PC-3 (cell line): ENCODE measurements at regions not wholly inside any gene's neighbourhood (a gene's known extent, or its start where the extent isn't known, plus 50 kb on each side); places are given as distances from the start of the nearest gene placed in this dataset.

Experiments
- ATAC-seq: fragments of 200-7000 bp; cut with Tn5 transposase; 2 replicates; pipeline ENCODE4 v1.9.1; 2020; ENCODE audit warnings: mild to moderate bottlenecking, moderate library complexity
- BruUV-seq: library from RNA; stranded (reverse); fragments of 400-500 nt; replicated peaks from 2 replicates; lab custom pipeline; 2021; lab: Mats Ljungman, UMichigan
- CTCF ChIA-PET: fragments of 300-600 bp; sonication (Branson Sonifier 250); formaldehyde crosslinking; loops from one replicate; lab custom pipeline; 2022; ENCODE audit warnings: antibody characterized with exemption; lab: Charles Lee
- POLR2A ChIA-PET: fragments of 300-600 bp; sonication (Branson Sonifier 250); formaldehyde crosslinking; loops from one replicate; lab custom pipeline; 2022; ENCODE audit warnings: antibody characterized with exemption; ENCODE audit not compliant: unreplicated experiment; lab: Charles Lee
- DNase-seq: peaks from one replicate; pipeline ENCODE4 v3.0.0-alpha.2; 2015
- H2AFZ ChIP-seq: fragments of 300-600 bp; sonication (generic); 2 replicates; pipeline ENCODE4 v1.6.0; 2016; ENCODE audit warnings: antibody characterized with exemption, low read length
- H3F3A ChIP-seq: fragments of 300-600 bp; sonication (generic); one replicate; pipeline ENCODE4 v1.6.0; 2017; ENCODE audit warnings: antibody characterized with exemption, low read length, control low read depth, mild to moderate bottlenecking; ENCODE audit not compliant: unreplicated experiment
- H3K27ac ChIP-seq: fragments of 300-600 bp; sonication (generic); 2 replicates; pipeline ENCODE4 v1.5.1; 2016; ENCODE audit warnings: mild to moderate bottlenecking, low read length
- H3K27me3 ChIP-seq: fragments of 300-600 bp; sonication (generic); 2 replicates; pipeline ENCODE4 v1.6.1; 2016; ENCODE audit warnings: low read length, mixed read lengths
- H3K36me3 ChIP-seq: fragments of 300-600 bp; sonication (generic); 2 replicates; pipeline ENCODE4 v1.6.1; 2016; ENCODE audit warnings: low read depth, mixed run types, low read length, mixed read lengths
- H3K4me1 ChIP-seq: fragments of 300-600 bp; sonication (generic); 2 replicates; pipeline ENCODE4 v1.5.1; 2016; ENCODE audit warnings: low read length; ENCODE audit not compliant: insufficient read depth
- H3K4me2 ChIP-seq: fragments of 300-600 bp; sonication (generic); 2 replicates; pipeline ENCODE4 v1.6.0; 2016; ENCODE audit warnings: low read length
- H3K4me3 ChIP-seq: fragments of 300-600 bp; sonication (generic); 2 replicates; pipeline ENCODE4 v1.5.1; 2016; ENCODE audit warnings: mild to moderate bottlenecking, low read length, mixed read lengths
- H3K79me2 ChIP-seq: fragments of 300-600 bp; sonication (generic); 2 replicates; pipeline ENCODE4 v1.6.1; 2017; ENCODE audit warnings: low read length, mixed read lengths
- H3K9ac ChIP-seq: fragments of 300-600 bp; sonication (generic); 2 replicates; pipeline ENCODE4 v1.6.0; 2016; ENCODE audit warnings: mild to moderate bottlenecking, low read length
- H3K9me2 ChIP-seq: fragments of 300-600 bp; sonication (generic); replicated peaks from 2 replicates; pipeline ENCODE4 v1.6.1; 2016; ENCODE audit warnings: mixed run types, low read length, mixed read lengths
- H3K9me3 ChIP-seq: fragments of 300-600 bp; sonication (generic); 2 replicates; pipeline ENCODE4 v1.6.1; 2016; ENCODE audit warnings: low read length, mixed read lengths
- H4K20me1 ChIP-seq: fragments of 300-600 bp; sonication (generic); 2 replicates; pipeline ENCODE4 v1.6.1; 2016; ENCODE audit warnings: low read length, mixed read lengths
- EZH2 ChIP-seq: fragments of 300-600 bp; sonication (generic); IDR thresholded peaks from one replicate; pipeline ENCODE4 v1.6.1; 2017; ENCODE audit warnings: antibody characterized with exemption, mild to moderate bottlenecking, low read length; ENCODE audit not compliant: unreplicated experiment
- EZH2phosphoT487 ChIP-seq: fragments of 300-600 bp; sonication (generic); IDR thresholded peaks from 2 replicates; pipeline ENCODE4 v1.6.1; 2018; ENCODE audit warnings: mild to moderate bottlenecking, antibody characterized with exemption, low read length, borderline replicate concordance
- intact Hi-C: fragments of 100-400 bp; cut with micrococcal nuclease; formaldehyde crosslinking; loops from 2 replicates; pipeline ENCODE4 v1.9.0; 2023
- TF ChIP-seq, protein P1 (sequence below): fragments of 300-600 bp; sonication (generic); conservative IDR thresholded peaks from 2 replicates; pipeline ENCODE4 v1.5.1; 2017; ENCODE audit warnings: antibody characterized with exemption, low read depth, mild to moderate bottlenecking, low read length

DNA sequence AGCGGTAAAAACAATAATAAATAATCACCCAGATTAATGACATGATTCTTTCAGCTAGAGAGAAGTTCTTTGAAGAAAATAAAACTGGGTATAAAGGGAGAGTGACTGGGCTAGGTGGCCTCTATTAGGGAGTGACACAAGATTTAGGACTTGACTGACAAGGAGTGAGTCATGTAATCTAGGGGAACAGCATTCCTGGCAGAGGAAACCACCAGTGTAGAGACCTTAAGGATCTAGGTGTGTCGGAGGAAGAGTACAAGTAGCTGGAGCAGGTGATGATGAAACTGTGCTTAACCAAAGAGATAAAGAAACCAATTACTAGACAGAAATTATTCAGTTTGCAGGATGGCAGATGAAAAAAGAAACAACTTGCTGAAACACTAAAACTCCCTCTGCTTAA lies 248.0 kb downstream of the RFC3 start:
- ATAC-seq (peak; percentile 94), DNase-seq (peak; percentile 88)
- Histone ChIP-seq H3K9me3 (no peaks in the 10 kb centered on the region), H3K9ac (no peak overlapping the region), H3K4me3 (no peak overlapping the region), H3K27me3 (no peaks in the 10 kb centered on the region), H3K4me1 (peaks cover 31% of the 10 kb centered on the region), H3K4me2 (peak overlapping the region; percentile 21), H4K20me1 (no peaks in the 10 kb centered on the region), H3K27ac (peak overlapping the region; percentile 35), H2AFZ (0 out of 2 replicates have a peak overlapping the region, but pooled peaks have one; percentile 16), H3K9me2 (no peaks in the 10 kb centered on the region), H3K79me2 (no peaks in the 10 kb centered on the region), H3F3A (no peaks in the 10 kb centered on the region), H3K36me3 (no peaks in the 10 kb centered on the region)
- POLR2A ChIA-PET: no interaction called here
- CTCF ChIA-PET: no interaction called here
- no TSS peak for BruUV-seq
- TF ChIP-seq, protein P1, sequence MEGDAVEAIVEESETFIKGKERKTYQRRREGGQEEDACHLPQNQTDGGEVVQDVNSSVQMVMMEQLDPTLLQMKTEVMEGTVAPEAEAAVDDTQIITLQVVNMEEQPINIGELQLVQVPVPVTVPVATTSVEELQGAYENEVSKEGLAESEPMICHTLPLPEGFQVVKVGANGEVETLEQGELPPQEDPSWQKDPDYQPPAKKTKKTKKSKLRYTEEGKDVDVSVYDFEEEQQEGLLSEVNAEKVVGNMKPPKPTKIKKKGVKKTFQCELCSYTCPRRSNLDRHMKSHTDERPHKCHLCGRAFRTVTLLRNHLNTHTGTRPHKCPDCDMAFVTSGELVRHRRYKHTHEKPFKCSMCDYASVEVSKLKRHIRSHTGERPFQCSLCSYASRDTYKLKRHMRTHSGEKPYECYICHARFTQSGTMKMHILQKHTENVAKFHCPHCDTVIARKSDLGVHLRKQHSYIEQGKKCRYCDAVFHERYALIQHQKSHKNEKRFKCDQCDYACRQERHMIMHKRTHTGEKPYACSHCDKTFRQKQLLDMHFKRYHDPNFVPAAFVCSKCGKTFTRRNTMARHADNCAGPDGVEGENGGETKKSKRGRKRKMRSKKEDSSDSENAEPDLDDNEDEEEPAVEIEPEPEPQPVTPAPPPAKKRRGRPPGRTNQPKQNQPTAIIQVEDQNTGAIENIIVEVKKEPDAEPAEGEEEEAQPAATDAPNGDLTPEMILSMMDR: no peak
- no peak for TF ChIP-seq EZH2
- no peak for TF ChIP-seq EZH2phosphoT487
- intact Hi-C loops: no loop called here

DNA sequence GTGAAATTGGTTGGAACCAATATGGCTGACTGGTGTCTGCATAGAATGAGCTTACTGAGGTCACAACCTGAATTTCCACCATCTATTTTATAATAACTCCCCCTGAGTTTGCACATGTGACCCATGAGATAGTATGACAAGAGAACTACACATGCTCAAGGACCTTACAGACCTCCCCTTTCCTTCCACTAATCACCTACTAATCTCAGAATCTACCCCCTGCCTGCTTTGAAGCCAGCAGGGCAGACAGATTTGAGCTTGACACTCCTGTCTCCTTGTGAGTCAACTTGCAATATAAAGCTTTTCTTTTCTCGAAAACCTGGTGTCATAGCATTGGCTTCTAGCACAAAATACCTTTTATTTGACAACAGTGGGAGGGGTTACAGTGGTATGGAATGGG lies 248.4 kb downstream of the RFC3 start:
- Histone ChIP-seq H3K9ac (no peak overlapping the region), H3K4me2 (peak overlapping the region; percentile 21; the same call in 1 of the 2 replicates), H3K9me2 (no peaks in the 10 kb centered on the region), H3K4me1 (peaks cover 31% of the 10 kb centered on the region), H3F3A (no peaks in the 10 kb centered on the region), H3K27me3 (no peaks in the 10 kb centered on the region), H3K79me2 (no peaks in the 10 kb centered on the region), H3K36me3 (no peaks in the 10 kb centered on the region), H4K20me1 (no peaks in the 10 kb centered on the region), H3K9me3 (no peaks in the 10 kb centered on the region), H2AFZ (0 out of 2 replicates have a peak overlapping the region, but pooled peaks have one; percentile 16), H3K27ac (peak overlapping the region; percentile 35), H3K4me3 (no peak overlapping the region)
- BruUV-seq: no TSS peak
- intact Hi-C loops: no loop called here
- POLR2A ChIA-PET: no interaction called here
- ATAC-seq: no peak
- CTCF ChIA-PET: no interaction called here
- no peak for TF ChIP-seq EZH2phosphoT487
- TF ChIP-seq, protein P1: no peak
- TF ChIP-seq EZH2: no peak
- DNase-seq: peak; percentile 23

DNA sequence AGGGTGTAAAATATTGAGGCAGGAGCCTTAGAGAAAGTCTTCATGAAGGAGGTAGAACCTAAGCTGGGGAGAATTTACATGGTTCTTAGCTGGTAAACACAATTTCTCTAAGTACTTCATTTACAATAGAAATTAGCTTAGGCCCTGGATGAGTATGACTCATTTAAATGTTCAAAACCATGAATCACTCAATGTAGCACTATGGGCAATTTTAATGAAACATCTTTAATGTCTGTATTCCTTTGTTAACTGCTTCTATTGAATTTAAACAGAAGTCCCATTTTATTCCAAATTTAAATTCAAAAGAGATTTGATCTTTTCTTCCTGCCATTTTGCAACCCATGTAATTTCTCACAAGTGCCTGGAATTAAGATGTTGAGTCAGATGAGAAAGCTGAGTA lies 252.1 kb downstream of the RFC3 start:
- peaks cover 23% of the 10 kb centered on the region for H3K4me1 ChIP-seq
- no peak overlapping the region for H3K9ac ChIP-seq
- no peaks in the 10 kb centered on the region for H4K20me1 ChIP-seq
- BruUV-seq: no TSS peak
- H3K36me3 ChIP-seq: no peaks in the 10 kb centered on the region
- ATAC-seq (peak; percentile 82), DNase-seq (peak; percentile 47)
- ChIA-PET CTCF (no interaction called here), POLR2A (no interaction called here)
- no peak overlapping the region for H2AFZ ChIP-seq
- TF ChIP-seq EZH2phosphoT487 (no peak), EZH2 (no peak)
- TF ChIP-seq, protein P1: no peak
- no peaks in the 10 kb centered on the region for H3K27me3 ChIP-seq
- H3K79me2 ChIP-seq: no peaks in the 10 kb centered on the region
- no peaks in the 10 kb centered on the region for H3F3A ChIP-seq
- no peak overlapping the region for H3K27ac ChIP-seq
- no peaks in the 10 kb centered on the region for H3K9me2 ChIP-seq
- 0 out of 2 replicates have a peak, but pooled peaks cover 6% of the 10 kb centered on the region for H3K9me3 ChIP-seq
- intact Hi-C loops: no loop called here
- H3K4me2 ChIP-seq: no peak overlapping the region
- no peak overlapping the region for H3K4me3 ChIP-seq
